Chondrocyte (in vitro differentiated cells): ENCODE measurements at regions not wholly inside any gene's neighbourhood (a gene's known extent, or its start where the extent isn't known, plus 50 kb on each side); places are given as distances from the start of the nearest gene placed in this dataset.

Experiments
- DNase-seq: peaks from one replicate; pipeline ENCODE4 v3.0.0; 2021; ENCODE audit warnings: mixed read lengths, low spot score
- H3K27ac Mint-ChIP-seq: one replicate; pipeline ENCODE4 v1.8.0; 2021; ENCODE audit warnings: mild to moderate bottlenecking, moderate library complexity, mixed read lengths; ENCODE audit not compliant: unreplicated experiment
- H3K27me3 Mint-ChIP-seq: 2 replicates; pipeline ENCODE4 v1.8.0; 2021; ENCODE audit warnings: low read depth, mixed read lengths
- H3K36me3 Mint-ChIP-seq: 2 replicates; pipeline ENCODE4 v1.8.0; 2021; ENCODE audit warnings: low read depth, mixed read lengths
- H3K4me1 Mint-ChIP-seq: 2 replicates; pipeline ENCODE4 v1.8.0; 2021; ENCODE audit warnings: low read depth, mild to moderate bottlenecking, mixed read lengths
- H3K4me3 Mint-ChIP-seq: one replicate; pipeline ENCODE4 v1.8.0; 2021; ENCODE audit warnings: mild to moderate bottlenecking, moderate library complexity, mixed read lengths; ENCODE audit not compliant: unreplicated experiment
- H3K9me3 Mint-ChIP-seq: 2 replicates; pipeline ENCODE4 v1.8.0; 2021; ENCODE audit warnings: low read depth, mixed read lengths
- CTCF ChIP-seq: fragments of 200-600 bp; sonication (generic); IDR thresholded peaks from 2 replicates; pipeline ENCODE4 v1.5.0; 2021; ENCODE audit warnings: antibody characterized with exemption, mild to moderate bottlenecking, moderate library complexity

- peak; percentile 59 for DNase-seq
- Mint-ChIP-seq H3K4me1 (peaks cover 18% of the 10 kb centered on the region), H3K36me3 (no peaks in the 10 kb centered on the region), H3K27ac (peak overlapping the region; percentile 63), H3K27me3 (no peaks in the 10 kb centered on the region), H3K9me3 (no peaks in the 10 kb centered on the region), H3K4me3 (no peak overlapping the region)
- TF ChIP-seq CTCF = no peak
Measured at GRCh38 chr12:123062681-123063486, 82.4 kb downstream of the ARL6IP4 start.

GRCh38 chr12:123061441-123062205, 81.1 kb downstream of the ARL6IP4 start:
- no peak overlapping the region for H3K4me3 Mint-ChIP-seq
- no peaks in the 10 kb centered on the region for H3K9me3 Mint-ChIP-seq
- TF ChIP-seq CTCF = no peak
- H3K36me3 Mint-ChIP-seq = no peaks in the 10 kb centered on the region
- H3K4me1 Mint-ChIP-seq = peaks cover 18% of the 10 kb centered on the region
- DNase-seq = peak; percentile 55
- no peaks in the 10 kb centered on the region for H3K27me3 Mint-ChIP-seq
- no peak overlapping the region for H3K27ac Mint-ChIP-seq

- H3K9me3 Mint-ChIP-seq = no peaks in the 10 kb centered on the region
- H3K4me1 Mint-ChIP-seq = peaks cover 18% of the 10 kb centered on the region
- H3K36me3 Mint-ChIP-seq = no peaks in the 10 kb centered on the region
- no peaks in the 10 kb centered on the region for H3K27me3 Mint-ChIP-seq
- peak; percentile 11 for DNase-seq
- TF ChIP-seq CTCF = no peak
- no peak overlapping the region for H3K4me3 Mint-ChIP-seq
- no peak overlapping the region for H3K27ac Mint-ChIP-seq
Measured at GRCh38 chr12:123059500-123059899, 79.0 kb downstream of the ARL6IP4 start.

GRCh38 chr12:123058980-123059379, 78.5 kb downstream of the ARL6IP4 start:
- H3K4me1 Mint-ChIP-seq = peaks cover 18% of the 10 kb centered on the region
- TF ChIP-seq CTCF = no peak
- no peaks in the 10 kb centered on the region for H3K36me3 Mint-ChIP-seq
- no peak overlapping the region for H3K27ac Mint-ChIP-seq
- peak; percentile 33 for DNase-seq
- H3K4me3 Mint-ChIP-seq = no peak overlapping the region
- no peaks in the 10 kb centered on the region for H3K27me3 Mint-ChIP-seq
- H3K9me3 Mint-ChIP-seq = no peaks in the 10 kb centered on the region

GRCh38 chr12:123058481-123058880, 78.0 kb downstream of the ARL6IP4 start:
- no peak overlapping the region for H3K4me3 Mint-ChIP-seq
- H3K36me3 Mint-ChIP-seq = no peaks in the 10 kb centered on the region
- no peak for TF ChIP-seq CTCF
- DNase-seq = peak; percentile 29
- peaks cover 16% of the 10 kb centered on the region for H3K4me1 Mint-ChIP-seq
- no peaks in the 10 kb centered on the region for H3K27me3 Mint-ChIP-seq
- H3K9me3 Mint-ChIP-seq = no peaks in the 10 kb centered on the region
- no peak overlapping the region for H3K27ac Mint-ChIP-seq
